NOMO-1 treated with DMSO at 0.1 percent for 48 hours (cell line): ENCODE measurements at regions not wholly inside any gene's neighbourhood (a gene's known extent, or its start where the extent isn't known, plus 50 kb on each side); places are given as distances from the start of the nearest gene placed in this dataset.

Experiments
- DNase-seq: peaks from one replicate; lab custom pipeline; 2025; ENCODE audit not compliant: unreplicated experiment; lab: John Stamatoyannopoulos, UW

- no peak for DNase-seq
Measured at GRCh38 chr3:182190056-182190455, 478.3 kb downstream of the SOX2 start.

DNA sequence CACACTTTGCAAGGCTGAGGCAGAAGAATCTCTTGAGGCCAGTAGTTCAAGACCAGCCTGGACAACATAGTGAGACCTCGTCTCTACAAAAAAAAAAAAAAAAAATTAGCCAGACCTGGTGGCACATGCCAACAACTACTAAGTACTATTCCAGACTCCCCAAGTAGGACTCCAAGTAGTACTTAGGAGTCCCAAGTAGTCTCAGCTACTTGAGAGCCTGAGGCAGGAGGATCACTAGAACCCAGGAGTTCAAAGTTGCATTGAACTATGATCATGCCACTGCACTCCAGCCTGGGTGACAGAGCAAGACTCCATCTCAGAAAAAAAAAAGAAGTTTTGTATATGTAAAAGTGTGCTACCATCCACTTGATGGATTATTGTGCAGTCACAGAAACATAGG lies 486.6 kb downstream of the SOX2 start:
- DNase-seq: no peak

GRCh38 chr3:182201456-182202168 lies 489.9 kb downstream of the SOX2 start:
- no peak for DNase-seq

DNA sequence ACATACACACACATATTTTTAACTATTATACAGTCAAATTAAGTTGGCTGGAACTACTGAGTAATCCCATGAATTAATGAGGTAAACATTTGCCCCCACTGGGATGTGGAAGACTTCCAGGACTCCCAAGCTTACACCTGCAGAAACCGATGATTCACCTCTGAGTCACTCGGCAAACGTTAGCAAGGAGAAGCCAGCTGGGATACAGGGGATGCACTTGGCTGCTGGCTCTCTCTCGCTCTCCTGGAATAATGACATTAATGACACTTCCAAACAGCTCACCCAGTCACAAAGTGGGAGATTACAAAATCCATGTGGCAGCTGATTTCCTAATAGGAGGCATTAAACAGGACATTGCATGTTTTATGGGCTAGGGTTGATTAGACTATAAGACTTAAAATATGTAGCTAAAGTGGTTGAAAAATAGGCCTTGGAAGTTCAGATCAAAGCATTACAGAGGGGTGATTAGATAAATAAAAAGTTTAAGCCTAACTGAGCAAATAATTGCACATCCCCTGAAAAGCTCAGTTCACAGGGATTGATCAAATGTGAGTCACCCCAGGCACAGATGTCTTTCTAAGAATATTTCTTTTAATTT lies 500.9 kb downstream of the SOX2 start:
- no peak for DNase-seq

- DNase-seq: no peak
Measured at GRCh38 chr3:182214416-182214815, 502.7 kb downstream of the SOX2 start.

GRCh38 chr3:182215881-182216280 lies 504.2 kb downstream of the SOX2 start:
- no peak for DNase-seq

GRCh38 chr3:182216311-182216970 lies 504.7 kb downstream of the SOX2 start:
- DNase-seq: no peak

GRCh38 chr3:182220013-182220412 lies 508.3 kb downstream of the SOX2 start:
- DNase-seq: no peak

DNA sequence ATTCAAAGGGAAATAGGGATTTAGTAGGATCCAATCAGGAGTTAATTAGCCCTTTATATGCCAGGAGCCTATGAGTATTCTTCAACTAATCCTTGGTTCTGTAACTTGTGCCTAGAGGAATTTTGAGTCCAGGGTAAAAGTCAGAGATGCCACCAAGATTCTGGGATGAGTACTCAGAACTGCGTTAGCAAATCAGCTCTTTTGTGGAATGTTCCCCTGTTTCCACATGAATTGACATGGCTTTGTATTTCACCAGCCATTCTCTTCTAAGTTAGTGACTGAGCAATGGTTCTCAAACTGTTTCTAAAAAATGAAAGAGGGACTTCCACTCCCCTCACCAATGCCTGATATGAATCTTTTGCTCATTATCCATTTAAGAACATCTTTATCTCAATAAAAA lies 508.7 kb downstream of the SOX2 start:
- no peak for DNase-seq

- DNase-seq: no peak
Measured at GRCh38 chr3:182226995-182227394, 515.3 kb downstream of the SOX2 start.

DNA sequence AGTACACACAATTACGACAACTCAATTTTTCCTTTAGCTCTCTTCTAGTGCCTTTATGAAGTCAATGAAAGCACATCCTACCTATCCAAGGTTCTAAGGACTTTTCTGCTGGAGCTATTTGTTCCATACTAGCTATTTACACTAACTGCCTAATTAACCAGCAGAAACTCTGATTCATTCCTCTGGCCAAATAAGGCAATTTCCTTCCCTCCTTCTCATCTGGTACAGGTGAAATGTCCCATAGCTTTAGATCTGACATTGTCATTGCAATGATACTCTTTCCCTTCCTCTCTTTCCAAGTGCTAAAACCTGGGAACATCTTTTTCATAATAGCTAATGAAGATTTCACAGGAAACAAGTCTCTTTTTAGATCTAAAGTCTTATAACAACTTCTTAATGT lies 521.7 kb downstream of the SOX2 start:
- DNase-seq: no peak

GRCh38 chr3:182233957-182234356 lies 522.2 kb downstream of the SOX2 start:
- DNase-seq: no peak

- no peak for DNase-seq
Measured at GRCh38 chr3:182234881-182235280, 523.2 kb downstream of the SOX2 start.

- DNase-seq: no peak
Measured at GRCh38 chr3:182235504-182235903, 523.8 kb downstream of the SOX2 start.

DNA sequence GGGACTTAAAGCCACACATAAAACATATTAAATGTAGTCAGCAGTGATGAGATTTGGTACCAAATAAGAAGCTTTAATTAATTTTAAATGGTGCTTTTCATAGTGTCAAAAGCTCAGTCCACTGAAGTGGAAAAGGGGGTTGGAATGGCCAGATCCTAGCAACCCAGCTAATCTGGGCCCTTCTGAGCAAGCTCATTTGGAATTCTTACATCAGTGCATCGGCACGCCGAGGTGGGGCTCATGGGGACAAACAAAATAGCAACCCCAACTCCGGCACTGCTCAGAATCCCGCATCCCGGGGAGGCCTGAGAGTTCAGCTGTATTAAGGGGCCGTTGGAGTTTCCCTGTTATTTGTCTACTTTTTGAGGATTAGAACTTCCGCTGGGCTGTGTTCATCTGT lies 526.4 kb downstream of the SOX2 start:
- no peak for DNase-seq

DNA sequence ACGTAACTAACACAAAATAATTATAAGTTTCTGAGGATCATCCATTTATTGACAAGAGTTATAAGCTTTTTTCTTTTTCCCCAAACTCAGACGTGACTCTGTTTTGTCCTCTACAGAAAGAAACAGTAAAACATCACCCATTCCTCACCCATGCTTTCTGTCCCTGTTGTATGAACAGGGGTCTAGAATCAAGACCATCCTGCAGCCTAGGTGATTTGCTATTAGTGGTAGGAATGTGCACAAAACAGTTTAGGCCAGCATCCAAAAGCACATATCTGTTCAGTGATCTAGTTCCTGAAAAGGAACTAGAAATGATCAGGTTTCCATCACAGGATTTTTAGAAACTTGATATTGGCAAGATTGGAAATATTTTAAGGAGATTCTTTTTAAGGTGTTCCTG lies 527.6 kb downstream of the SOX2 start:
- no peak for DNase-seq

DNA sequence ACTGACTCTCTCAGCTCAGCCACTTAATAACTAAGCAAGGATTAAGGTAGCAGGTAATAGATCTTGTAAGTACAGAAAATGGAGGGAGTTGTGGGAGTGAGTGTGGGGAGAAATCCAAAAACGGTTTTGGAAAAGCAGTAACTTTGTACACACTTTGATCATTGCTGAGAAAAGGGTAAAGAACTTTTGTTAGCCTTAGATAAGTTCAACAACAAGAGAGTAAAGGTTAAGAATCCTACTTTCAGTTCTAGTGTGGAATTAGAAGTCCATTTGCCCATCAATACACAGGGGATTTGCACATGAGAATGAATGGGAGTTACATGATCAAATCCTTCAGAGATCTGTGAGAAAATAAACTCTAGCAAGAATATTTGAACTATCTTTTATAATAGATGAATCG lies 528.7 kb downstream of the SOX2 start:
- no peak for DNase-seq

- DNase-seq: no peak
Measured at GRCh38 chr3:182241196-182241765, 529.6 kb downstream of the SOX2 start.

GRCh38 chr3:182241766-182242488 lies 530.2 kb downstream of the SOX2 start:
- no peak for DNase-seq

DNA sequence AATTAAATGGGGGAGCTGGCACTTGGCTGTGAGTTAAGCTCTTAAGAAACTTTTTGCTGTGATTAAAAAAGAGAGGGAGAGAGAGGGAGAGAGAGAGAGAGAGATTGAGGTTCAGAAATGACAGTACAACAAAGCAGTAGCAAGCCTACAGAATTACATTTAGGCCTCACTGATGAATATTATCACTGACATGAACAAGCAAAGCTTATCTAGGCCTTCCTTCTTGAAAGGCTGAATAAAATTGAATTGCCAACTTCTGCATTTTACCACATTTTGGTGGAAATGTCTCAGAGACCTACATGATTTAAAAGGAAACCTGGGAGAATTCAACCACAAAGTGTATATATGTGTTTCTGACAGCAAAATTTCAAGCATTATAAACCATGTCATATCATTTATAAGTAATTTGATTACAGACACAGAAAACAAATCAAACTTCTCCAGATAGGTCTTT lies 530.8 kb downstream of the SOX2 start:
- no peak for DNase-seq

DNA sequence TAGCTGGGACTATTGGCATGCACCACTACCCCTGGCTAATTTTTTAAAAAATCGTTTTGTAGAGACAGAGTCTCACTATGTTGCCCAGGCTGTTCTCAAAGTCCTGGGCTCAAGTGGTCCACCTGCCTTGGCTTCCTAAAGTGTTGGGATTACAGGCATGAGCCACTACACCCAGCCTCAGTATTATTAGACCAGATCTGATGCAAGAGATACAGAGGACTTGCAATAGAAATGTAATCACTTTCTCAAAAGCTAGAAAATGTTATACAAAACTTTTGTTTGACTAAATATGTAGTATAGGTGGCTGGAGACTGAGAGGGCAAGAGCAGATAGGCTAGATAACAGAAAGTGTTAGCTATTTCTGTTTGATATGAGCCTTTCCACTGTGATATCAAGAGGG lies 531.9 kb downstream of the SOX2 start:
- no peak for DNase-seq
